GM21447 (cell line): ENCODE measurements at regions not wholly inside any gene's neighbourhood (a gene's known extent, or its start where the extent isn't known, plus 50 kb on each side); places are given as distances from the start of the nearest gene placed in this dataset.

Experiments used
- ATAC-seq: cut with Tn5 transposase; IDR thresholded peaks from one replicate; pipeline ENCODE4 v1.9.1; 2021; ENCODE audit not compliant: unreplicated experiment

- ATAC-seq: no peak
Measured at GRCh38 chr1:25083481-25084345, 148.6 kb downstream of the SYF2 start.

GRCh38 chr1:25082995-25083394 lies 149.3 kb downstream of the SYF2 start:
- no peak for ATAC-seq

- ATAC-seq: no peak
Measured at GRCh38 chr1:25082216-25082899, 149.9 kb downstream of the SYF2 start.

GRCh38 chr1:25081496-25081895 lies 150.8 kb downstream of the SYF2 start:
- ATAC-seq: no peak

GRCh38 chr1:25080294-25081209 lies 150.5 kb upstream of the RUNX3 start:
- ATAC-seq: no peak

- no peak for ATAC-seq
Measured at GRCh38 chr1:25079048-25079447, 149.0 kb upstream of the RUNX3 start.

- no peak for ATAC-seq
Measured at GRCh38 chr1:25074351-25075227, 144.5 kb upstream of the RUNX3 start.

- ATAC-seq: no peak
Measured at GRCh38 chr1:25073640-25074270, 143.7 kb upstream of the RUNX3 start.

- no peak for ATAC-seq
Measured at GRCh38 chr1:25072461-25072860, 142.4 kb upstream of the RUNX3 start.

GRCh38 chr1:25068829-25069228 lies 138.8 kb upstream of the RUNX3 start:
- no peak for ATAC-seq

GRCh38 chr1:25068316-25068715 lies 138.2 kb upstream of the RUNX3 start:
- no peak for ATAC-seq

GRCh38 chr1:25067518-25068251 lies 137.6 kb upstream of the RUNX3 start:
- no peak for ATAC-seq

GRCh38 chr1:25066731-25067517 lies 136.8 kb upstream of the RUNX3 start:
- no peak for ATAC-seq

- no peak for ATAC-seq
Measured at GRCh38 chr1:25066256-25066655, 136.2 kb upstream of the RUNX3 start.

GRCh38 chr1:25065795-25066238 lies 135.7 kb upstream of the RUNX3 start:
- ATAC-seq: no peak

- ATAC-seq: no peak
Measured at GRCh38 chr1:25065321-25065721, 135.2 kb upstream of the RUNX3 start.

GRCh38 chr1:25064465-25065240 lies 134.6 kb upstream of the RUNX3 start:
- no peak for ATAC-seq
